GM12878 (cell line): ENCODE measurements at regions not wholly inside any gene's neighbourhood (a gene's known extent, or its start where the extent isn't known, plus 50 kb on each side); places are given as distances from the start of the nearest gene placed in this dataset.

Source experiments
- ATAC-seq: fragments of 200-7000 bp; cut with Tn5 transposase; 3 replicates; pipeline ENCODE4 v1.9.1; 2020; ENCODE audit warnings: mild to moderate bottlenecking, moderate library complexity
- BruUV-seq: library from RNA; stranded (reverse); fragments of 400-500 nt; replicated peaks from 2 replicates; lab custom pipeline; 2021; lab: Mats Ljungman, UMichigan
- CTCF ChIA-PET: fragments of 300-600 bp; sonication (Branson Sonifier 250); formaldehyde crosslinking; extraction: SDS; loops from one replicate; lab custom pipeline; 2021; ENCODE audit warnings: inconsistent platforms; lab: Yijun Ruan, JAX
- POLR2A ChIA-PET: fragments of 350-600 bp; formaldehyde crosslinking; extraction: SDS; loops from one replicate; lab custom pipeline; 2021; ENCODE audit warnings: inconsistent platforms; lab: Charles Lee
- RAD21 ChIA-PET: fragments of 300-600 bp; sonication (Branson Sonifier 250); formaldehyde crosslinking; loops from one replicate; lab custom pipeline; 2023; ENCODE audit warnings: antibody characterized with exemption; ENCODE audit not compliant: unreplicated experiment; lab: Charles Lee
- SMC1A ChIA-PET: fragments of 300-600 bp; sonication (Branson Sonifier 250); formaldehyde crosslinking; loops from one replicate; lab custom pipeline; 2023; ENCODE audit not compliant: unreplicated experiment, uncharacterized antibody; lab: Charles Lee
- DNase-seq: peaks from one replicate; pipeline ENCODE4 v3.0.0-alpha.2; 2011; ENCODE audit warnings: low read depth, low spot score
- FAIRE-seq: peaks from 3 replicates; lab custom pipeline; 2011; peaks lifted over from hg19 to GRCh38; lab: Jason Lieb, UNC
- H2AFZ ChIP-seq: 2 replicates; pipeline ENCODE4 v1.6.0; 2011; ENCODE audit warnings: low read depth, low read length, control low read depth; ENCODE audit not compliant: control insufficient read depth
- H3K27ac ChIP-seq: 2 replicates; pipeline ENCODE4 v1.5.1; 2011; ENCODE audit warnings: control low read depth; ENCODE audit not compliant: control insufficient read depth, insufficient read depth
- H3K27me3 ChIP-seq, 2 experiments: replicated peaks in 1 of 2; 2 replicates each; pipeline versions ENCODE4 v1.6.0 to v1.6.1; 2011; ENCODE audit warnings: low read length in 1 of 2; ENCODE audit not compliant: control insufficient read depth in 2 of 2, insufficient read depth in 2 of 2
- H3K36me3 ChIP-seq, 2 experiments: 2 replicates each; pipeline ENCODE4 v1.5.1; 2011; ENCODE audit warnings: low read length in 1 of 2; ENCODE audit not compliant: control insufficient read depth in 2 of 2, insufficient read depth in 2 of 2
- H3K4me1 ChIP-seq: 2 replicates; pipeline ENCODE4 v1.6.1; 2011; ENCODE audit warnings: mild to moderate bottlenecking, low read length, moderate library complexity, mixed read lengths; ENCODE audit not compliant: control insufficient read depth, insufficient read depth
- H3K4me2 ChIP-seq: 2 replicates; pipeline ENCODE4 v1.6.0; 2011; ENCODE audit warnings: control low read depth; ENCODE audit not compliant: control insufficient read depth, insufficient read depth
- H3K4me3 ChIP-seq: fragments of 200-600 bp; sonication (generic); 2 replicates; pipeline ENCODE4 v1.5.1; 2016
- H3K79me2 ChIP-seq: 2 replicates; pipeline ENCODE4 v1.6.0; 2011; ENCODE audit warnings: low read length; ENCODE audit not compliant: control insufficient read depth, insufficient read depth
- H3K9ac ChIP-seq: 2 replicates; pipeline ENCODE4 v1.8.0; 2011; ENCODE audit warnings: low read length, control low read depth, mixed read lengths; ENCODE audit not compliant: control insufficient read depth, insufficient read depth
- H3K9me3 ChIP-seq: replicated peaks from 3 replicates; pipeline ENCODE4 v1.5.1; 2011; ENCODE audit warnings: mild to moderate bottlenecking, low read length; ENCODE audit not compliant: control insufficient read depth, insufficient read depth
- H4K20me1 ChIP-seq: 2 replicates; pipeline ENCODE4 v1.6.0; 2011; ENCODE audit not compliant: control insufficient read depth, insufficient read depth
- NR2F1 ChIP-seq: fragments of 450-650 bp; conservative IDR thresholded peaks from 2 replicates; pipeline ENCODE4 v1.6.1; 2017; ENCODE audit warnings: mild to moderate bottlenecking
- RUNX3 ChIP-seq: IDR thresholded peaks from 2 replicates; pipeline ENCODE4 v1.6.1; 2012; ENCODE audit warnings: low read length, inconsistent platforms
- SPI1 ChIP-seq: IDR thresholded peaks from 2 replicates; pipeline ENCODE4 v1.6.1; 2011; ENCODE audit warnings: low read depth, mild to moderate bottlenecking, low read length, moderate library complexity, borderline replicate concordance; ENCODE audit not compliant: insufficient read depth
- SREBF2 ChIP-seq: IDR thresholded peaks from 2 replicates; pipeline ENCODE4 v1.6.1; 2012; ENCODE audit warnings: mild to moderate bottlenecking, low read length
- ZBTB40 ChIP-seq: fragments of 450-650 bp; IDR thresholded peaks from 2 replicates; pipeline ENCODE4 v1.6.1; 2016; ENCODE audit warnings: mild to moderate bottlenecking, moderate library complexity, borderline replicate concordance
- WGBS: methylation state at CpG from one replicate; pipeline ENCODE4 v1.1.6; 2016; ENCODE audit warnings: low lambda C conversion rate; ENCODE audit not compliant: insufficient replicate concordance, insufficient coverage; ENCODE audit errors: missing lambda C conversion rate; 5-methylcytosine and 5-hydroxymethylcytosine counted together
- in situ Hi-C: fragments of 300-500 bp; cut with MboI; formaldehyde crosslinking; loops from 9 replicates; pipeline ENCODE4 v1.14.3; 2018; ENCODE audit warnings: mixed read lengths
- intact Hi-C: fragments of 100-400 bp; cut with micrococcal nuclease; formaldehyde crosslinking; loops from one replicate; pipeline ENCODE4 v1.14.2; 2022; ENCODE audit not compliant: unreplicated experiment

- TF ChIP-seq SREBF2 (no peak), SPI1 (no peak), NR2F1 (no peak), RUNX3 (no peak), ZBTB40 (no peak)
- no peak for DNase-seq
- no peaks in the 10 kb centered on the region for H3K79me2 ChIP-seq
- intact Hi-C loops, result no loop called here
- no peaks in the 10 kb centered on the region for H3K9me3 ChIP-seq
- H2AFZ ChIP-seq, result no peak overlapping the region
- RAD21 ChIA-PET, result no interaction called here
- SMC1A ChIA-PET, result interaction anchor here (1.3 to 1.8 kb wide), 2 partner anchors 32 to 112 kb away, joined by 3 to 5 read pairs; no protein-coding TSS in a partner anchor
- CTCF ChIA-PET, result interaction anchor here (1.2 to 1.5 kb wide), 2 partner anchors 9 to 383 kb away, joined by 3 to 4 read pairs; no protein-coding TSS in a partner anchor
- in situ Hi-C loops, result no loop called here
- no peak for FAIRE-seq
- H3K27me3 ChIP-seq, result no peaks in the 10 kb centered on the region; a peak in 2 of 4 replicates
- no peak overlapping the region for H3K4me2 ChIP-seq
- H3K4me1 ChIP-seq, result no peaks in the 10 kb centered on the region
- no peak overlapping the region for H3K9ac ChIP-seq
- ATAC-seq, result no peak
- no peaks in the 10 kb centered on the region for H4K20me1 ChIP-seq
- WGBS, result 31% methylated on average over 9 of the region's 9 CpGs
- no TSS peak for BruUV-seq
- no peak overlapping the region for H3K27ac ChIP-seq
- POLR2A ChIA-PET, result no interaction called here
- H3K4me3 ChIP-seq, result no peak overlapping the region
- no peaks in the 10 kb centered on the region for H3K36me3 ChIP-seq
Observed at GRCh38 chr3:193777524-193777923, 184.5 kb downstream of the OPA1 start.
